Psoas muscle (tissue), 7 donors: ENCODE measurements at regions not wholly inside any gene's neighbourhood (a gene's known extent, or its start where the extent isn't known, plus 50 kb on each side); places are given as distances from the start of the nearest gene placed in this dataset.

Experiments used
- ATAC-seq, 4 donors: fragments of 200-7000 bp; cut with Tn5 transposase; one replicate each; pipeline ENCODE4 v1.9.1; 2020; ENCODE audit warnings: moderate library complexity in 3 of 4, mild to moderate bottlenecking in 2 of 4
- DNase-seq, 2 donors: peaks; one replicate each; pipeline ENCODE4 v3.0.0-alpha.2; 2020
- H3K27ac ChIP-seq: fragments of 200-600 bp; one replicate; pipeline ENCODE4 v1.8.0; 2022
- H3K27me3 ChIP-seq, 3 donors: fragments of 200-600 bp in 1 of 3; one replicate each; pipeline versions ENCODE4 v1.6.1 to v1.8.0; 2013 to 2022; ENCODE audit warnings: low read length in 2 of 3, mild to moderate bottlenecking in 2 of 3, moderate library complexity in 1 of 3; ENCODE audit not compliant: insufficient read depth in 3 of 3
- H3K36me3 ChIP-seq, 2 donors: fragments of 200-600 bp in 1 of 2; one replicate each; pipeline versions ENCODE4 v1.6.1 to v1.8.0; 2013 to 2022; ENCODE audit warnings: low read depth in 1 of 2, mild to moderate bottlenecking in 1 of 2, moderate library complexity in 1 of 2; ENCODE audit not compliant: insufficient read depth in 1 of 2
- H3K4me1 ChIP-seq: fragments of 200-600 bp; one replicate; pipeline ENCODE4 v1.8.0; 2022
- H3K4me3 ChIP-seq: fragments of 200-600 bp; one replicate; pipeline ENCODE4 v1.8.0; 2022; ENCODE audit warnings: mild to moderate bottlenecking
- H3K9me3 ChIP-seq: fragments of 200-600 bp; one replicate; pipeline ENCODE4 v1.8.0; 2022
- WGBS, 3 donors: extraction: QIAGEN DNeasy Blood & Tissue Kit; methylation state at CpG; one replicate each; pipeline versions ENCODE4 v1.1.6 to v1.1.7; 2013; 5-methylcytosine and 5-hydroxymethylcytosine counted together
- intact Hi-C, 2 donors: fragments of 100-400 bp; cut with DNase I; formaldehyde crosslinking; loops; one replicate each; pipeline versions ENCODE4 v1.11.0 to v1.14.2; 2022
- TF ChIP-seq, protein P1 (sequence below): fragments of 200-600 bp; IDR thresholded peaks from one replicate; pipeline ENCODE4 v1.8.0; 2022; ENCODE audit warnings: antibody characterized with exemption
- donor health status: healthy with polysubstance abuse.
- donor health status: DM: no; HTN: no; CAD: no; lungs with moderate emphysema.
- donor health status: Bipolar disorder and iron deficiency.
- donor health status: healthy.
- donor health status: DM: yes; HTN: yes; CAD: no.
- donor health status: DM: no; HTN: no; CAD: no.
- donor health status: DM: yes; HTN: yes; CAD: no.

DNA sequence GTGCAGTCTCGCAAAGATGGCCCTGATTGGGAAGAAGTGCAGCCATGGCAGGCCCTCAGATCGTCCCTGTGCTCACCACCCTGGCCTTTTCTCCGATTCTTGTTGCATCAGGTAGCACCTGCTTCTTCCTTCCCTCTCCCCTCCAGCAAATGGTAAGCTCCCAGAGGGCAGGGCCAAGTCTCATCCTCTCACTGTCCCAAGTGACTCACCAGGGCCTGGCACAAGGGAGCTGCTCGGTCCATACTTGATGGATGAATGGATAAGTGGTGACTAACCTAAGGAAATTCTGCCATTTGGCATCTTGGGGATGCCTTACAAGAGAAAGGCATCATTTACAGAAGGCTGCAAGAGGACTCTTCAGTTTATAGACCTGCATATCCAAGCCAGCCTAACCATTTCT is 84.9 kb downstream of the ZIC5 start:
- TF ChIP-seq, protein P1, sequence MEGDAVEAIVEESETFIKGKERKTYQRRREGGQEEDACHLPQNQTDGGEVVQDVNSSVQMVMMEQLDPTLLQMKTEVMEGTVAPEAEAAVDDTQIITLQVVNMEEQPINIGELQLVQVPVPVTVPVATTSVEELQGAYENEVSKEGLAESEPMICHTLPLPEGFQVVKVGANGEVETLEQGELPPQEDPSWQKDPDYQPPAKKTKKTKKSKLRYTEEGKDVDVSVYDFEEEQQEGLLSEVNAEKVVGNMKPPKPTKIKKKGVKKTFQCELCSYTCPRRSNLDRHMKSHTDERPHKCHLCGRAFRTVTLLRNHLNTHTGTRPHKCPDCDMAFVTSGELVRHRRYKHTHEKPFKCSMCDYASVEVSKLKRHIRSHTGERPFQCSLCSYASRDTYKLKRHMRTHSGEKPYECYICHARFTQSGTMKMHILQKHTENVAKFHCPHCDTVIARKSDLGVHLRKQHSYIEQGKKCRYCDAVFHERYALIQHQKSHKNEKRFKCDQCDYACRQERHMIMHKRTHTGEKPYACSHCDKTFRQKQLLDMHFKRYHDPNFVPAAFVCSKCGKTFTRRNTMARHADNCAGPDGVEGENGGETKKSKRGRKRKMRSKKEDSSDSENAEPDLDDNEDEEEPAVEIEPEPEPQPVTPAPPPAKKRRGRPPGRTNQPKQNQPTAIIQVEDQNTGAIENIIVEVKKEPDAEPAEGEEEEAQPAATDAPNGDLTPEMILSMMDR, result no peak
- intact Hi-C loops, result no loop called here
- Histone ChIP-seq H3K4me3 (no peak overlapping the region), H3K9me3 (no peaks in the 10 kb centered on the region), H3K27ac (no peak overlapping the region), H3K27me3 (no peaks in the 10 kb centered on the region), H3K4me1 (no peaks in the 10 kb centered on the region), H3K36me3 (no peaks in the 10 kb centered on the region)
- DNase-seq (no peak), ATAC-seq (no peak)
- WGBS, 3 donors, result 85 to 89% (median 88%) methylated on average over 4 of the region's 4 CpGs

DNA sequence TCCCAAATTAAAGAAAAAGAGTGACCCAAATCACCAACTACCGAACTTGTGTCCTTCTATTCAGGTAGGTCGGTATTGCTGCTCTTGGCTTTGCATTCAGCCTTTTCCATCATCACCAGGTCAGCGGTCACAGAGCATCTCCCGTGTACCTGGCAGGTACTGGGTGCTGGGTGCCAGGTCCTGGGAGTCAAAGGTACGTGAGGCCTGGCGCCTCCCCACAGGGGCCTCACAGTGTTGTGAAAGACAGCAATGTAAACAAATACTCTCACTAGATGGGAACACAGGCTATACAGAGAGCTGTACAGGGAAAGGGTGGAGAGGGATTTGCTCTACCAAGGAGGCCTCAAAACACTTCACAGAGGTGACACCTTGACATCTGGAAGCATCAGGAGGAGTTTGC is 86.7 kb downstream of the ZIC5 start:
- intact Hi-C loops, result no loop called here
- H3K4me1 ChIP-seq, result no peaks in the 10 kb centered on the region
- no peak overlapping the region for H3K4me3 ChIP-seq
- no peaks in the 10 kb centered on the region for H3K36me3 ChIP-seq
- TF ChIP-seq, protein P1, result no peak
- no peak for ATAC-seq
- no peak overlapping the region for H3K27ac ChIP-seq
- WGBS, 3 donors, result 70 to 90% (median 77%) methylated on average over 6 of the region's 6 CpGs
- no peak for DNase-seq
- H3K27me3 ChIP-seq, result no peaks in the 10 kb centered on the region
- no peaks in the 10 kb centered on the region for H3K9me3 ChIP-seq

DNA sequence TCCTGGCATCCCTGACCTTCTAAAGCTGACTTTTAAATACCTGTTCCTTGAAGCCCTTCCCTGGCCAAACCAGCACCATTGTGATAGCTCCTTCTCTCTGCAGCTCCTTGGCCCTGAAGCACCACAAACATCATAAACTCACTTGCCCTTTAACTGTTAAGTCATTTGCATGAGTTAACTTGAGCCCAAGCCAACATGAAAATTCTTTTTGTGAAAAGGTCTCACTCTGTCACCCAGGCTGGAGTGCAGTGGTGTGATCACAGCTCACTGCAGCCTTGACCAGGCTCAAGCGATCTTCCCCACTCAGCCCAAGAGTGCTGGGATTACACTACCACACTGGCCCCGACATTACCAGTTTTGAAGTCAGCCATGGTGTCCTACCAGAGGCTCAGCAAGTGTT is 87.8 kb downstream of the ZIC5 start:
- no peaks in the 10 kb centered on the region for H3K9me3 ChIP-seq
- H3K4me1 ChIP-seq, result no peaks in the 10 kb centered on the region
- WGBS, 3 donors, result 83 to 93% (median 84%) methylated on average over 2 of the region's 2 CpGs
- DNase-seq (no peak), ATAC-seq (no peak)
- no peaks in the 10 kb centered on the region for H3K27me3 ChIP-seq
- H3K36me3 ChIP-seq, result no peaks in the 10 kb centered on the region
- no peak overlapping the region for H3K4me3 ChIP-seq
- intact Hi-C loops, result no loop called here
- H3K27ac ChIP-seq, result no peak overlapping the region
- TF ChIP-seq, protein P1, result no peak

DNA sequence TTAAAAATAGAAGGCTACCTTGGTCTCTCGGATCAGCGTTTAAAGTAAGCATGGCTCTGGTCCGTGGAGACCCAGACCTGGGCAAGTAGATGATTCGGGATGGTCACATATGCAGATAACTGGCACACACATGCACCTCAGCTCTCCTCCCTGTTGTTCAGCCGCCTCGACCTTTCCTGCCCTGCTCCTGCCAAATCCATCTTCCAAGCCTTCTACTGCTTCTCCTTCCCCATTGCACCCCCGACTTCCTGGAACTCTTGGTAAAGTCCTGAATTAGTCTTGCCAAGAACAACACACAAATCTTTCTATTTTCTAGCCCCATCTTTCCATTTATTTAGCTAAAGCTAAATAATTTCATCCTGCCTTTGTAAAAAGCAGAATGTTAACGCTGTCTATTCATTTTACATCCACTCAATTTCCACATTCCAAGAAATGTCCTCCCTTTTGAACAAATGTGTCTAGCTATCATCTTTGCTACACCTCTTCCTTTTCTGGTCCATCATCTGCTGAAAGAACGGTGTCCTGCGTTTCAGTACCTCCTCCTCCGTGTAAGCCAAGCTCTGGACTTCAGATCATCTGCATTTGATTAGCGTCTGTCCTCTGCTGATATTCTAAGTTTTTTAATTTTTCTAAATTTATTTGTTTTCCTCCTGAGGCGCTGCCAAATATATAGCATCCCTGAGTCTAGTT is 92.5 kb downstream of the ZIC5 start:
- Histone ChIP-seq H3K4me3 (no peak overlapping the region), H3K27ac (no peak overlapping the region), H3K9me3 (no peaks in the 10 kb centered on the region), H3K36me3 (no peaks in the 10 kb centered on the region), H3K27me3 (no peaks in the 10 kb centered on the region), H3K4me1 (no peaks in the 10 kb centered on the region)
- DNase-seq, result no peak
- WGBS, 3 donors, result 64 to 78% (median 78%) methylated on average over 13 of the region's 13 CpGs
- ATAC-seq, result no peak
- intact Hi-C loops, result no loop called here
- TF ChIP-seq, protein P1, result no peak

DNA sequence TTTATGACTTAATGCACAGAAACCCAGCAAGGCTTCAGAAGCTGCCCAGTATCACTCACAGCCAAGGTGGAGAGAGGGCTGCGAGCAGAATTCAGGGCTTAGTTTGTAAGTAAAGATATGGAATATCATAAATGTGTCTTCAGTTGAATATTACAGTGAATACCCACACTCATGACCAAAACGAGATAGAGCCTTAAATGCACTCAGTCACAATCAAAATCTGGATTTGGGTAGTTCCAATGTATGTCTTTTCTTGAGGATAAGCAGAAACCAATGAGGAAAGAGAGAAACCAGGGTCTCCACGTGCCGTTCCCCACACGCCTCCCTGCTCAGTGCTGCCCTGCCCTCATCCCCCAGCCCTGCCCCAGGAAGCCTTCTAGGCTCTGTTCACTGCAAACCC is 94.9 kb downstream of the ZIC5 start:
- TF ChIP-seq, protein P1, result no peak
- 88 to 91% (median 90%) methylated on average over 5 of the region's 5 CpGs for WGBS, 3 donors
- Histone ChIP-seq H3K4me3 (no peak overlapping the region), H3K4me1 (no peaks in the 10 kb centered on the region), H3K36me3 (no peaks in the 10 kb centered on the region), H3K9me3 (no peaks in the 10 kb centered on the region), H3K27ac (no peak overlapping the region), H3K27me3 (no peaks in the 10 kb centered on the region)
- DNase-seq (no peak), ATAC-seq (no peak)
- intact Hi-C loops, result no loop called here
